ENCODE measurements at regions not wholly inside any gene's neighbourhood (a gene's known extent, or its start where the extent isn't known, plus 50 kb on each side); places are given as distances from the start of the nearest gene placed in this dataset.

- DNase-seq: no peak
Observed at GRCh38 chr1:83718338-83718737, 280.6 kb downstream of the TTLL7 start.

GRCh38 chr1:83717785-83718184 lies 281.1 kb downstream of the TTLL7 start:
- DNase-seq: no peak

GRCh38 chr1:83716641-83717040 lies 282.3 kb downstream of the TTLL7 start:
- DNase-seq: no peak

- DNase-seq: no peak
Observed at GRCh38 chr1:83715550-83715949, 283.4 kb downstream of the TTLL7 start.

GRCh38 chr1:83709662-83710061 lies 289.3 kb downstream of the TTLL7 start:
- DNase-seq: no peak

GRCh38 chr1:83706354-83706938 lies 292.5 kb downstream of the TTLL7 start:
- no peak for DNase-seq

GRCh38 chr1:83705091-83705490 lies 293.8 kb downstream of the TTLL7 start:
- DNase-seq: no peak

- DNase-seq: no peak
Observed at GRCh38 chr1:83704350-83704749, 294.6 kb downstream of the TTLL7 start.

- DNase-seq: no peak
Observed at GRCh38 chr1:83702356-83702755, 296.6 kb downstream of the TTLL7 start.

- DNase-seq: no peak
Observed at GRCh38 chr1:83701355-83701754, 297.6 kb downstream of the TTLL7 start.

GRCh38 chr1:83698644-83699043 lies 300.3 kb downstream of the TTLL7 start:
- DNase-seq: no peak

GRCh38 chr1:83697961-83698360 lies 301.0 kb downstream of the TTLL7 start:
- no peak for DNase-seq

- no peak for DNase-seq
Observed at GRCh38 chr1:83697220-83697619, 301.7 kb downstream of the TTLL7 start.

- DNase-seq: no peak
Observed at GRCh38 chr1:83694449-83694848, 304.5 kb downstream of the TTLL7 start.

GRCh38 chr1:83693427-83694126 lies 305.4 kb downstream of the TTLL7 start:
- no peak for DNase-seq

GRCh38 chr1:83692524-83693381 lies 306.2 kb downstream of the TTLL7 start:
- peak; percentile 34 for DNase-seq

GRCh38 chr1:83691953-83692500 lies 306.9 kb downstream of the TTLL7 start:
- no peak for DNase-seq

- no peak for DNase-seq
Observed at GRCh38 chr1:83689921-83690868, 308.7 kb downstream of the TTLL7 start.

GRCh38 chr1:83682132-83682531 lies 316.8 kb downstream of the TTLL7 start:
- DNase-seq: no peak

GRCh38 chr1:83676106-83676505 lies 322.8 kb downstream of the TTLL7 start:
- no peak for DNase-seq

- no peak for DNase-seq
Observed at GRCh38 chr1:83673312-83673711, 325.6 kb downstream of the TTLL7 start.

- no peak for DNase-seq
Observed at GRCh38 chr1:83671586-83671985, 327.3 kb downstream of the TTLL7 start.

All from NCI-H2081 treated with DMSO at 0.1 percent for 48 hours (cell line).